WTC11 (cell line): ENCODE measurements at regions not wholly inside any gene's neighbourhood (a gene's known extent, or its start where the extent isn't known, plus 50 kb on each side); places are given as distances from the start of the nearest gene placed in this dataset.

Experiments
- ATAC-seq: fragments of 200-7000 bp; cut with Tn5 transposase; 2 replicates; pipeline ENCODE4 v1.10.0; 2021; ENCODE audit warnings: mild to moderate bottlenecking, moderate library complexity
- CTCF ChIA-PET: fragments of 300-600 bp; sonication (Branson Sonifier 250); formaldehyde crosslinking; loops from one replicate; lab custom pipeline; 2021; ENCODE audit warnings: antibody characterized with exemption; lab: Charles Lee
- POLR2A ChIA-PET: fragments of 350-600 bp; sonication (Branson Sonifier 250); formaldehyde crosslinking; loops from one replicate; lab custom pipeline; 2021; ENCODE audit warnings: antibody characterized with exemption; lab: Charles Lee
- DNase-seq: peaks from one replicate; pipeline ENCODE4 v3.0.0; 2021; ENCODE audit warnings: low spot score
- H3K27ac Mint-ChIP-seq: 2 replicates; pipeline ENCODE4 v1.8.0; 2021; ENCODE audit warnings: mixed read lengths
- H3K27me3 Mint-ChIP-seq: 2 replicates; pipeline ENCODE4 v1.8.0; 2021; ENCODE audit warnings: low read depth, mild to moderate bottlenecking, moderate library complexity, mixed read lengths
- H3K36me3 Mint-ChIP-seq: 2 replicates; pipeline ENCODE4 v1.8.0; 2021; ENCODE audit warnings: mixed read lengths
- H3K4me1 Mint-ChIP-seq: 2 replicates; pipeline ENCODE4 v1.8.0; 2022; ENCODE audit warnings: mixed read lengths
- H3K4me3 Mint-ChIP-seq: 2 replicates; pipeline ENCODE4 v1.8.0; 2021; ENCODE audit warnings: mild to moderate bottlenecking, moderate library complexity, mixed read lengths
- H3K9me3 Mint-ChIP-seq: 2 replicates; pipeline ENCODE4 v1.8.0; 2021; ENCODE audit warnings: mixed read lengths
- GRHL2 ChIP-seq: fragments of 250-450 bp; sonication (Bioruptor Pico); IDR thresholded peaks from 2 replicates; pipeline ENCODE4 v1.8.0; 2022; ENCODE audit warnings: mild to moderate bottlenecking, moderate library complexity; ENCODE audit not compliant: insufficient replicate concordance, severe bottlenecking
- KAT7 ChIP-seq: sonication (generic); formaldehyde crosslinking; IDR thresholded peaks from 2 replicates; pipeline ENCODE4 v1.8.1; 2023; ENCODE audit warnings: missing genetic modification reagents, mild to moderate bottlenecking, borderline replicate concordance
- NFYB ChIP-seq: sonication (generic); formaldehyde crosslinking; conservative IDR thresholded peaks from 2 replicates; pipeline ENCODE4 v1.8.0; 2022; ENCODE audit warnings: low read depth, missing genetic modification reagents
- SOX15 ChIP-seq: fragments of 250-450 bp; sonication (Bioruptor Pico); IDR thresholded peaks from 2 replicates; pipeline ENCODE4 v1.9.0; 2021; ENCODE audit warnings: mild to moderate bottlenecking
- TEAD4 ChIP-seq: sonication (generic); formaldehyde crosslinking; IDR thresholded peaks from 2 replicates; pipeline ENCODE4 v1.8.0; 2022; ENCODE audit warnings: mild to moderate bottlenecking, missing genetic modification reagents
- ZMAT4 ChIP-seq: fragments of 250-450 bp; sonication (Bioruptor Pico); IDR thresholded peaks from 2 replicates; pipeline ENCODE4 v1.9.0; 2021; ENCODE audit warnings: mild to moderate bottlenecking
- ZNF138 ChIP-seq: sonication (generic); formaldehyde crosslinking; conservative IDR thresholded peaks from 2 replicates; pipeline ENCODE4 v1.8.1; 2022; ENCODE audit warnings: mild to moderate bottlenecking, moderate library complexity, missing genetic modification reagents
- ZNF232 ChIP-seq: sonication (generic); formaldehyde crosslinking; IDR thresholded peaks from 2 replicates; pipeline ENCODE4 v1.8.0; 2022; ENCODE audit warnings: mild to moderate bottlenecking, missing genetic modification reagents
- ZNF423 ChIP-seq: fragments of 250-450 bp; sonication (Bioruptor Pico); IDR thresholded peaks from 2 replicates; pipeline ENCODE4 v2.1.2; 2022; ENCODE audit warnings: mild to moderate bottlenecking, moderate library complexity
- ZNF532 ChIP-seq: fragments of 250-450 bp; sonication (Bioruptor Pico); IDR thresholded peaks from 2 replicates; pipeline ENCODE4 v1.9.0; 2021; ENCODE audit warnings: mild to moderate bottlenecking, borderline replicate concordance
- TF ChIP-seq, protein P1 (sequence below): sonication (generic); formaldehyde crosslinking; IDR thresholded peaks from 2 replicates; pipeline ENCODE4 v1.8.0; 2023; ENCODE audit warnings: mild to moderate bottlenecking, missing genetic modification reagents
- TF ChIP-seq, protein P2 (sequence below): fragments of 250-450 bp; sonication (Bioruptor Pico); conservative IDR thresholded peaks from 2 replicates; pipeline ENCODE4 v1.9.0; 2021; ENCODE audit warnings: mild to moderate bottlenecking
- TF ChIP-seq, protein P3 (sequence below): sonication (generic); formaldehyde crosslinking; IDR thresholded peaks from 2 replicates; pipeline ENCODE4 v1.8.1; 2022; ENCODE audit warnings: mild to moderate bottlenecking, moderate library complexity, missing genetic modification reagents
- TF ChIP-seq, protein P4 (sequence below): sonication (generic); formaldehyde crosslinking; IDR thresholded peaks from 2 replicates; pipeline ENCODE4 v1.8.0; 2023; ENCODE audit warnings: missing genetic modification reagents

- TF ChIP-seq, protein P1, sequence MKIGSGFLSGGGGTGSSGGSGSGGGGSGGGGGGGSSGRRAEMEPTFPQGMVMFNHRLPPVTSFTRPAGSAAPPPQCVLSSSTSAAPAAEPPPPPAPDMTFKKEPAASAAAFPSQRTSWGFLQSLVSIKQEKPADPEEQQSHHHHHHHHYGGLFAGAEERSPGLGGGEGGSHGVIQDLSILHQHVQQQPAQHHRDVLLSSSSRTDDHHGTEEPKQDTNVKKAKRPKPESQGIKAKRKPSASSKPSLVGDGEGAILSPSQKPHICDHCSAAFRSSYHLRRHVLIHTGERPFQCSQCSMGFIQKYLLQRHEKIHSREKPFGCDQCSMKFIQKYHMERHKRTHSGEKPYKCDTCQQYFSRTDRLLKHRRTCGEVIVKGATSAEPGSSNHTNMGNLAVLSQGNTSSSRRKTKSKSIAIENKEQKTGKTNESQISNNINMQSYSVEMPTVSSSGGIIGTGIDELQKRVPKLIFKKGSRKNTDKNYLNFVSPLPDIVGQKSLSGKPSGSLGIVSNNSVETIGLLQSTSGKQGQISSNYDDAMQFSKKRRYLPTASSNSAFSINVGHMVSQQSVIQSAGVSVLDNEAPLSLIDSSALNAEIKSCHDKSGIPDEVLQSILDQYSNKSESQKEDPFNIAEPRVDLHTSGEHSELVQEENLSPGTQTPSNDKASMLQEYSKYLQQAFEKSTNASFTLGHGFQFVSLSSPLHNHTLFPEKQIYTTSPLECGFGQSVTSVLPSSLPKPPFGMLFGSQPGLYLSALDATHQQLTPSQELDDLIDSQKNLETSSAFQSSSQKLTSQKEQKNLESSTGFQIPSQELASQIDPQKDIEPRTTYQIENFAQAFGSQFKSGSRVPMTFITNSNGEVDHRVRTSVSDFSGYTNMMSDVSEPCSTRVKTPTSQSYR (CRISPR knock-in tag) = no peak
- TF ChIP-seq, protein P2, sequence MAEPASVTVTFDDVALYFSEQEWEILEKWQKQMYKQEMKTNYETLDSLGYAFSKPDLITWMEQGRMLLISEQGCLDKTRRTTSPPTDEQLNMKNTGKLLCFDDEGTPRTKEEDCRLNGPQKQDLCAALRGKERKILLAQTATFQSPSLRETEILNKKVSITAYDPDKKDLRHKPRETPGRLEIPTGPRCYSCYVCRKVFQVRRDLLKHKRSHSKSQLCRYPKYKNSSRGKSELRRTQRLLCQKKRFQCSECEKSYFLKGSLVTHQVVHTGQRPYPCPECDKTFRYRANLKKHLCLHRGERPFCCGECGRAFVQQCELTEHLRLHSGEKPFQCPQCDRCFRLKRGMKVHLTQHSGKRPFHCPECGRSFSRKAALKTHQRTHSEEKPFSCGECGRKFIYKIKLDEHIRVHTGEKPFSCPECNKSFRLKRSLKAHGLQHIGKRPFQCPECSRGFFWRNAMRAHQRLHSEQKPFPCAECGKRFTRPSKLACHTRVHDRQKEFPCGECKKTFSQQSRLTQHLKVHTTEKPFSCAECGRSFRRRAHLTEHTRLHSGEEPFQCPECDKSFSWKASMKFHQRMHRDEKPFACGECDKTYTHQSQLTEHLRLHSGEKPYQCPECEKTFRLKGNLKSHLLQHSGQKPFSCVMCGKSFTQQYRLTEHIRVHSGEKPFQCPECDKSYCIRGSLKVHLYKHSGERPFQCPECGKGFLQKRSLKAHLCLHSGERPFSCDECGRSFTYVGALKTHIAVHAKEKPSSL (CRISPR knock-in tag) = no peak
- no peak for TF ChIP-seq ZNF138 (CRISPR knock-in tag)
- TF ChIP-seq, protein P3, sequence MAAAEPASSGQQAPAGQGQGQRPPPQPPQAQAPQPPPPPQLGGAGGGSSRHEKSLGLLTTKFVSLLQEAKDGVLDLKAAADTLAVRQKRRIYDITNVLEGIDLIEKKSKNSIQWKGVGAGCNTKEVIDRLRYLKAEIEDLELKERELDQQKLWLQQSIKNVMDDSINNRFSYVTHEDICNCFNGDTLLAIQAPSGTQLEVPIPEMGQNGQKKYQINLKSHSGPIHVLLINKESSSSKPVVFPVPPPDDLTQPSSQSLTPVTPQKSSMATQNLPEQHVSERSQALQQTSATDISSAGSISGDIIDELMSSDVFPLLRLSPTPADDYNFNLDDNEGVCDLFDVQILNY (CRISPR knock-in tag) = no peak
- TF ChIP-seq, all 79 proteins: peak for 0
Observed at GRCh38 chr2:139271149-139271548, 491.0 kb upstream of the NXPH2 start (continued).

- H3K27ac Mint-ChIP-seq = no peak overlapping the region
- H3K4me3 Mint-ChIP-seq = no peak overlapping the region
- DNase-seq = no peak
- no peaks in the 10 kb centered on the region for H3K27me3 Mint-ChIP-seq
- CTCF ChIA-PET = no interaction called here
- POLR2A ChIA-PET = no interaction called here
- peaks cover 3% of the 10 kb centered on the region; the same call in 1 of the 2 replicates for H3K4me1 Mint-ChIP-seq
- TF ChIP-seq ZNF532 (no peak), TEAD4 (CRISPR knock-in tag) (no peak), ZNF423 (no peak), GRHL2 (CRISPR knock-in tag) (no peak), ZNF232 (CRISPR knock-in tag) (no peak), KAT7 (CRISPR knock-in tag) (no peak), ZMAT4 (CRISPR knock-in tag) (no peak), SOX15 (CRISPR knock-in tag) (no peak), NFYB (CRISPR knock-in tag) (no peak)
- TF ChIP-seq, protein P4, sequence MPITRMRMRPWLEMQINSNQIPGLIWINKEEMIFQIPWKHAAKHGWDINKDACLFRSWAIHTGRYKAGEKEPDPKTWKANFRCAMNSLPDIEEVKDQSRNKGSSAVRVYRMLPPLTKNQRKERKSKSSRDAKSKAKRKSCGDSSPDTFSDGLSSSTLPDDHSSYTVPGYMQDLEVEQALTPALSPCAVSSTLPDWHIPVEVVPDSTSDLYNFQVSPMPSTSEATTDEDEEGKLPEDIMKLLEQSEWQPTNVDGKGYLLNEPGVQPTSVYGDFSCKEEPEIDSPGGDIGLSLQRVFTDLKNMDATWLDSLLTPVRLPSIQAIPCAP (CRISPR knock-in tag) = no peak
- no peaks in the 10 kb centered on the region for H3K36me3 Mint-ChIP-seq
- peak; percentile 71 for ATAC-seq
- no peaks in the 10 kb centered on the region for H3K9me3 Mint-ChIP-seq
Observed at GRCh38 chr2:139260052-139260430, 479.9 kb upstream of the NXPH2 start.
